ENCODE measurements at regions not wholly inside any gene's neighbourhood (a gene's known extent, or its start where the extent isn't known, plus 50 kb on each side); places are given as distances from the start of the nearest gene placed in this dataset.

GRCh38 chr1:8094481-8095241, 68.6 kb upstream of the ERRFI1 start:
- H4K5ac ChIP-seq (ENCODE audit: insufficient read length, low read depth, low read length) = no peak overlapping the region
- no peak overlapping the region for H3K14ac ChIP-seq (ENCODE audit: insufficient read length)
- no peak for DNase-seq (ENCODE audit: low read depth in 1 of 2, low spot score in 2 of 2)
- no peak overlapping the region for H3K9ac ChIP-seq (replicated peaks in 1 of 4; ENCODE audit: extremely low read depth in 1 of 4, low read depth in 3 of 4, low read length in 3 of 4)
- ChIA-PET CTCF (ENCODE audit: partially characterized antibody) (interaction anchor here (0.6 kb wide), 1 partner anchor 1805 kb away, joined by 3 read pairs; no protein-coding TSS in a partner anchor), POLR2A (ENCODE audit: partially characterized antibody) (no interaction called here)
- H2AFZ ChIP-seq (ENCODE audit: low read length) = no peak overlapping the region
- H3K27ac ChIP-seq (ENCODE audit: low read depth, low read length) = no peak overlapping the region
- H4K91ac ChIP-seq (replicated peaks; ENCODE audit: insufficient read length, low read length) = no peak overlapping the region
- H2BK120ac ChIP-seq (replicated peaks; ENCODE audit: low read depth, low read length) = no peak overlapping the region
- H3K79me2 ChIP-seq (ENCODE audit: control insufficient read depth in 1 of 2, insufficient read depth in 2 of 2, low read length in 2 of 2) = no peaks in the 10 kb centered on the region
- H3K36me3 ChIP-seq (ENCODE audit: control insufficient read depth in 2 of 4, insufficient read depth in 4 of 4, low read length in 3 of 4) = no peaks in the 10 kb centered on the region
- no peaks in the 10 kb centered on the region for H3K23me2 ChIP-seq (ENCODE audit: low read depth, low read length)
- H3K18ac ChIP-seq (ENCODE audit: extremely low read depth, low read length) = no peak overlapping the region
- no peak overlapping the region for H4K8ac ChIP-seq (ENCODE audit: extremely low read depth, insufficient read depth, low read length)
- no peak for FAIRE-seq
- H3K4me3 ChIP-seq (ENCODE audit: extremely low read depth in 1 of 4, insufficient read depth in 2 of 4, low read depth in 3 of 4, low read length in 4 of 4) = no peak overlapping the region
- H3K23ac ChIP-seq (ENCODE audit: insufficient read length) = no peak overlapping the region
- no peaks in the 10 kb centered on the region for H3K4me1 ChIP-seq (replicated peaks in 1 of 4; ENCODE audit: control insufficient read depth in 3 of 4, insufficient read depth in 4 of 4, low read length in 3 of 4)
- no peaks in the 10 kb centered on the region for H3K79me1 ChIP-seq (ENCODE audit: low read depth, low read length)
- H2BK12ac ChIP-seq (ENCODE audit: low read depth, low read length) = no peak overlapping the region
- no peak overlapping the region for H3K4me2 ChIP-seq (ENCODE audit: insufficient read depth in 1 of 2, low read depth in 2 of 2, low read length in 2 of 2)
- no peak overlapping the region for H2BK5ac ChIP-seq (ENCODE audit: low read depth, low read length)
- no peak overlapping the region for H3K4ac ChIP-seq (replicated peaks; ENCODE audit: insufficient read length, low read depth, low read length)
- no peaks in the 10 kb centered on the region for H3K9me3 ChIP-seq (ENCODE audit: insufficient read depth in 2 of 2, low read depth in 1 of 2, low read length in 1 of 2)
- no peak overlapping the region for H2BK15ac ChIP-seq (ENCODE audit: low read length)
- H2AK5ac ChIP-seq (ENCODE audit: low read depth, low read length) = no peak overlapping the region
- no peak overlapping the region for H3K56ac ChIP-seq (replicated peaks; ENCODE audit: insufficient read length, low read depth, low read length)
- 90% methylated on average over 18 of the region's 18 CpGs; no CpG with 5 or more reads in 1 of the 2 experiments for WGBS, 2 experiments (ENCODE audit: extremely low coverage in 1 of 2, insufficient coverage in 1 of 2, insufficient read length in 1 of 2, insufficient replicate concordance in 2 of 2, low coverage in 1 of 2, low lambda C conversion rate in 2 of 2, missing lambda C conversion rate in 1 of 2)
- no peak overlapping the region for H2BK20ac ChIP-seq (ENCODE audit: low read length)
- no peaks in the 10 kb centered on the region for H3K27me3 ChIP-seq (replicated peaks in 1 of 4; ENCODE audit: control insufficient read depth in 3 of 4, extremely low read depth in 1 of 4, insufficient read depth in 3 of 4, low read length in 3 of 4)
- no peaks in the 10 kb centered on the region for H4K20me1 ChIP-seq (replicated peaks in 1 of 2; ENCODE audit: control insufficient read depth in 1 of 2, insufficient read depth in 2 of 2, low read length in 2 of 2)
- TF ChIP-seq NANOG (IDR thresholded peaks at IDR 0.05; ENCODE audit: insufficient read depth, low read depth, low read length, poor library complexity, severe bottlenecking) (no peak), SRF (IDR thresholded peaks at IDR 0.05; ENCODE audit: low read depth, low read length) (no peak), SP2 (IDR thresholded peaks at IDR 0.05; ENCODE audit: low read length) (no peak), FOSL1 (IDR thresholded peaks at IDR 0.05; ENCODE audit: insufficient read depth, low read depth, low read length) (no peak), TCF12 (IDR thresholded peaks at IDR 0.05; ENCODE audit: low read depth, low read length) (no peak), JUN (IDR thresholded peaks at IDR 0.05; ENCODE audit: low read depth, low read length) (no peak), RBBP5 (IDR thresholded peaks at IDR 0.05; ENCODE audit: borderline replicate concordance, low read depth, low read length) (no peak), TBP (IDR thresholded peaks at IDR 0.05; ENCODE audit: low read depth, low read length) (no peak), RNF2 (IDR thresholded peaks at IDR 0.05; ENCODE audit: borderline replicate concordance, low read depth, low read length, missing control alignments, poor library complexity, severe bottlenecking) (no peak), MAX (IDR thresholded peaks at IDR 0.05) (no peak), SIX5 (IDR thresholded peaks at IDR 0.05; ENCODE audit: low read depth, low read length) (no peak), GABPA (IDR thresholded peaks at IDR 0.05; ENCODE audit: borderline replicate concordance, insufficient read depth, low read length) (no peak)

All from H1 (cell line).